ENCODE measurements at regions not wholly inside any gene's neighbourhood (a gene's known extent, or its start where the extent isn't known, plus 50 kb on each side); places are given as distances from the start of the nearest gene placed in this dataset.

GRCh38 chr16:35908942-35909341 is 2449.5 kb downstream of the TP53TG3F start:
- Histone ChIP-seq H3K27me3 (ENCODE audit: control insufficient read depth in 2 of 2, insufficient read depth in 2 of 2, low read length in 2 of 2) (no peaks in the 10 kb centered on the region), H3K27ac (ENCODE audit: extremely low read depth, low read depth, low read length) (no peak overlapping the region), H3K79me2 (ENCODE audit: control insufficient read depth, insufficient read depth, low read length) (no peaks in the 10 kb centered on the region), H3K4me1 (replicated peaks in 1 of 2; ENCODE audit: control insufficient read depth in 2 of 2, insufficient read depth in 2 of 2, low read length in 2 of 2) (no peaks in the 10 kb centered on the region), H3K9me3 (replicated peaks; ENCODE audit: control insufficient read depth, insufficient read depth, low read depth, low read length) (no peaks in the 10 kb centered on the region; the same call in 1 of the 2 replicates), H3K9me1 (ENCODE audit: control insufficient read depth, insufficient read depth, low read length) (no peaks in the 10 kb centered on the region), H3K9ac (ENCODE audit: insufficient read depth in 1 of 2, low read depth in 2 of 2, low read length in 2 of 2) (no peak overlapping the region), H2AFZ (ENCODE audit: low read depth, low read length) (no peak overlapping the region), H3K4me3 (no peak overlapping the region), H3K4me2 (ENCODE audit: insufficient read depth, low read length) (no peak overlapping the region), H4K20me1 (replicated peaks; ENCODE audit: control insufficient read depth, insufficient read depth, low read length) (no peaks in the 10 kb centered on the region), H3K36me3 (ENCODE audit: control insufficient read depth, insufficient read depth, low read length) (no peaks in the 10 kb centered on the region)
- ChIA-PET CTCF (ENCODE audit: low intra/inter-chr PET ratio) (no interaction called here), POLR2A (interaction anchor here (0.6 kb wide), 1 partner anchor 150 kb away, joined by 3 read pairs; no protein-coding TSS in a partner anchor)
- FAIRE-seq (no peak), ATAC-seq (no peak), DNase-seq (ENCODE audit: extremely low read depth in 1 of 4, low spot score in 3 of 4) (peak; percentile 11 to 27 (median 20))
- BruUV-seq (replicated peaks), result no TSS peak
- in situ Hi-C loops (cut with MboI), result no loop called here
- intact Hi-C loops (cut with micrococcal nuclease), result no loop called here
- 13% methylated on average over 2 of the region's 2 CpGs for WGBS (ENCODE audit: insufficient coverage, low coverage, missing lambda C conversion rate)
- no peak for TF ChIP-seq MAFF (IDR thresholded peaks at IDR 0.05; ENCODE audit: low read length)
- no peak for TF ChIP-seq SNRNP70 (optimal IDR thresholded peaks at IDR 0.05; ENCODE audit: low read depth, low read length)
- no peak for TF ChIP-seq PBX2 (CRISPR knock-in tag; IDR thresholded peaks at IDR 0.05; ENCODE audit: low read depth)
- no peak for TF ChIP-seq PBX2 (tag; conservative IDR thresholded peaks at IDR 0.05; ENCODE audit: low read depth)
- no peak for TF ChIP-seq RBBP5 (IDR thresholded peaks at IDR 0.05; ENCODE audit: borderline replicate concordance, insufficient read depth, low read length, poor library complexity, severe bottlenecking)
- TF ChIP-seq FUS (optimal IDR thresholded peaks at IDR 0.05; ENCODE audit: low read depth, low read length), result no peak
- no peak for TF ChIP-seq CREBBP (IDR thresholded peaks at IDR 0.05; ENCODE audit: low read depth, low read length)
- TF ChIP-seq CTCF (IDR thresholded peaks at IDR 0.05 in 2 of 3, conservative IDR thresholded peaks at IDR 0.05 in 1 of 3; ENCODE audit: insufficient read depth in 2 of 3, low read depth in 1 of 3, low read length in 3 of 3), result peak in 2 of 3 experiments; percentile 34 to 52; a peak in 4 of 6 replicates
- TF ChIP-seq MAX (CRISPR knock-in tag; IDR thresholded peaks at IDR 0.05), result no peak
- peak in 1 of 2 experiments; percentile 17; a peak in 1 of 4 replicates for TF ChIP-seq RAD21 (CRISPR knock-in tag; conservative IDR thresholded peaks at IDR 0.05 in 1 of 2, IDR thresholded peaks at IDR 0.05 in 1 of 2)
- no peak for TF ChIP-seq ZNF384 (IDR thresholded peaks at IDR 0.05; ENCODE audit: low read depth, low read length)
- TF ChIP-seq ZBED1 (IDR thresholded peaks at IDR 0.05), result no peak
- TF ChIP-seq HDAC1 (IDR thresholded peaks at IDR 0.05), result no peak
- TF ChIP-seq SMARCC2 (IDR thresholded peaks at IDR 0.05; ENCODE audit: low read depth), result no peak
- TF ChIP-seq PHF21A (IDR thresholded peaks at IDR 0.05; ENCODE audit: borderline replicate concordance, low read depth), result no peak
- no peak for TF ChIP-seq CBX3 (IDR thresholded peaks at IDR 0.05; ENCODE audit: borderline replicate concordance in 1 of 2, low read length in 2 of 2)

Data from K562 (cell line).